HepG2 (cell line): ENCODE measurements at regions not wholly inside any gene's neighbourhood (a gene's known extent, or its start where the extent isn't known, plus 50 kb on each side); places are given as distances from the start of the nearest gene placed in this dataset.
"Not testable (repeated sequence)": the region's sequence is repeated elsewhere in the genome, so short reads cannot be mapped to it uniquely, and the experiment has no call there.

Experiments
- ESRRA ChIP-seq: sonication (generic); formaldehyde crosslinking; IDR thresholded peaks from 2 replicates; pipeline ENCODE4 v1.5.1; 2020; ENCODE audit warnings: mild to moderate bottlenecking, low read depth, missing genetic modification reagents
- POLR2AphosphoS2 ChIP-seq: IDR thresholded peaks from 2 replicates; pipeline ENCODE4 v1.6.1; 2011; ENCODE audit warnings: low read depth, low read length, improper control_type of control experiment
- POLR2AphosphoS5 ChIP-seq: IDR thresholded peaks from 2 replicates; pipeline ENCODE4 v1.6.1; 2012; ENCODE audit warnings: low read depth, low read length
- ZNF607 ChIP-seq: sonication (generic); formaldehyde crosslinking; IDR thresholded peaks from 2 replicates; pipeline ENCODE4 v1.5.1; 2020; ENCODE audit warnings: missing genetic modification reagents, mild to moderate bottlenecking, borderline replicate concordance

DNA sequence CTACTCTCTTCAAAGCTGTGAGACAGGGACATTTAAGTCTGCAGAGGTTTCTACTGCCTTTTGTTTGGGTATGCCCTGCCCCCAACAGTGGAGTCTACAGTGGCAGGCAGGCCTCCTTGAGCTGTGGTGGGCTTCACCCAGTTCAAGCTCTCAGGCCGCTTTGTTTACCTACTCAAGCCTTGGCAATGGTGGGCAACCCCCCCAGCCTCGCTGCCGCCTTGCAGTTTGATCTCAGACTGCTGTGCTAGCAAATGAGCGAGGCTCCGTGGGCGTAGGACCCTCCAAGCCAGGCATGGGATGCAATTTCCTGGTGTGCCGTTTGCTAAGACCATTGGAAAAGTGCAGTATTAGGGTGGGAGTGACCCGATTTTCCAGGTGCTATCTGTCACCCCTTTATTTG lies 310.5 kb upstream of the CFAP20DC start:
- not testable (repeated sequence) for TF ChIP-seq POLR2AphosphoS5; ZNF607 (CRISPR knock-in tag); POLR2AphosphoS2; ESRRA (CRISPR knock-in tag)
